GM06990 (cell line): ENCODE measurements at regions not wholly inside any gene's neighbourhood (a gene's known extent, or its start where the extent isn't known, plus 50 kb on each side); places are given as distances from the start of the nearest gene placed in this dataset.

Experiments
- DNase-seq: peaks from one replicate; pipeline ENCODE4 v3.0.0-alpha.2; 2011; ENCODE audit not compliant: insufficient read length; ENCODE audit errors: extremely low read depth
- H3K27me3 ChIP-seq: replicated peaks from 2 replicates; pipeline ENCODE4 v1.6.0; 2011; ENCODE audit warnings: low read length; ENCODE audit not compliant: control insufficient read depth, insufficient read depth
- H3K36me3 ChIP-seq: 2 replicates; pipeline ENCODE4 v1.5.1; 2011; ENCODE audit warnings: low read length; ENCODE audit not compliant: control insufficient read depth, insufficient read depth
- H3K4me3 ChIP-seq: replicated peaks from 2 replicates; pipeline ENCODE4 v1.5.1; 2011; ENCODE audit warnings: low read depth, mild to moderate bottlenecking, control low read depth, low read length
- TF ChIP-seq, protein P1 (sequence below): IDR thresholded peaks from 2 replicates; pipeline ENCODE4 v1.5.1; 2011; ENCODE audit warnings: low read length, control low read depth, mild to moderate bottlenecking, inconsistent platforms; ENCODE audit not compliant: insufficient read depth, poor library complexity, severe bottlenecking

- Histone ChIP-seq H3K4me3 (no peak overlapping the region), H3K36me3 (no peaks in the 10 kb centered on the region), H3K27me3 (no peaks in the 10 kb centered on the region)
- no peak for DNase-seq
- TF ChIP-seq, protein P1, sequence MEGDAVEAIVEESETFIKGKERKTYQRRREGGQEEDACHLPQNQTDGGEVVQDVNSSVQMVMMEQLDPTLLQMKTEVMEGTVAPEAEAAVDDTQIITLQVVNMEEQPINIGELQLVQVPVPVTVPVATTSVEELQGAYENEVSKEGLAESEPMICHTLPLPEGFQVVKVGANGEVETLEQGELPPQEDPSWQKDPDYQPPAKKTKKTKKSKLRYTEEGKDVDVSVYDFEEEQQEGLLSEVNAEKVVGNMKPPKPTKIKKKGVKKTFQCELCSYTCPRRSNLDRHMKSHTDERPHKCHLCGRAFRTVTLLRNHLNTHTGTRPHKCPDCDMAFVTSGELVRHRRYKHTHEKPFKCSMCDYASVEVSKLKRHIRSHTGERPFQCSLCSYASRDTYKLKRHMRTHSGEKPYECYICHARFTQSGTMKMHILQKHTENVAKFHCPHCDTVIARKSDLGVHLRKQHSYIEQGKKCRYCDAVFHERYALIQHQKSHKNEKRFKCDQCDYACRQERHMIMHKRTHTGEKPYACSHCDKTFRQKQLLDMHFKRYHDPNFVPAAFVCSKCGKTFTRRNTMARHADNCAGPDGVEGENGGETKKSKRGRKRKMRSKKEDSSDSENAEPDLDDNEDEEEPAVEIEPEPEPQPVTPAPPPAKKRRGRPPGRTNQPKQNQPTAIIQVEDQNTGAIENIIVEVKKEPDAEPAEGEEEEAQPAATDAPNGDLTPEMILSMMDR, result no peak
Observed at GRCh38 chr20:7656687-7657467, 283.4 kb downstream of the HAO1 start.

GRCh38 chr20:7657569-7657968, 282.7 kb downstream of the HAO1 start:
- TF ChIP-seq, protein P1, result no peak
- no peaks in the 10 kb centered on the region for H3K27me3 ChIP-seq
- no peaks in the 10 kb centered on the region for H3K36me3 ChIP-seq
- no peak overlapping the region for H3K4me3 ChIP-seq
- DNase-seq, result no peak

- no peak for DNase-seq
- Histone ChIP-seq H3K36me3 (no peaks in the 10 kb centered on the region), H3K27me3 (no peaks in the 10 kb centered on the region), H3K4me3 (no peak overlapping the region)
- TF ChIP-seq, protein P1, result no peak
Observed at GRCh38 chr20:7660165-7660564, 280.1 kb downstream of the HAO1 start.

DNA sequence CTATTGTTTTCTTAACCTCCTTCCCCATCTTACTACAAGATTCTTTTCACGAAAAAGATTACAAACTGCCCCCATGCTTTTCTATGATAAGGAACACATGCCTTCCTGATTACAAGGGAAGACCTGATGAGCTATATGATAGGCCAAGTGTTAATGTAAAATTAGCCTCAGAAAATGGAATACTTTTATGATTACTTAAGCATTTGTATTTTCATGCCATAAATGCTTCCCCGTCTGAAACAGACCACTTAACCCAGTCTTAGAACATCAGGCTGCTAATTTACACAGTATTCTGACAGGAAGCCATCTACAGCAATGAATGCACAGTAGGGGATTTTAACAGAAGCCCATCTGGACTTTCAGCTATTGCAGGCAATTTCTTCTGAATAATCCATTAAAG, 274.9 kb downstream of the HAO1 start:
- H3K27me3 ChIP-seq, result no peaks in the 10 kb centered on the region
- TF ChIP-seq, protein P1, result no peak
- H3K36me3 ChIP-seq, result no peaks in the 10 kb centered on the region
- no peak for DNase-seq
- no peak overlapping the region for H3K4me3 ChIP-seq

DNA sequence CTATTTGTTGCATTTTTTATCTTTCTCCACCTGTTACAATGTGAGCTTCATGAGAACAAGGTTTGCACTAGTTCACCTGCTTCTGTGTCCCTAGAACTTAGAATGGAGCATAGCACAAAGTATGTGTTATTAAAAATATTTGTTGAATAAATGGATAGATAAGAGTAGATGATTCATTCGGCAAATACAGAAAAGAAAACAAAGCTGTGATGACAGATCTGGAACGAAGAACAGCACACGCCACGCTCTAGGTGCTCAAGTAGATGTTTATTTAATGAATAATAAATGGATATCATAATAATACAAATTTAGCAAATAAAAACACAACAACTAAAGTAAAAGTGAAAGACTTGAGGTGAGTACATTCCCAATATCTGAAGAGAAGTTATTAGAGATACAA, 273.1 kb downstream of the HAO1 start:
- Histone ChIP-seq H3K36me3 (no peaks in the 10 kb centered on the region), H3K4me3 (no peak overlapping the region), H3K27me3 (no peaks in the 10 kb centered on the region)
- no peak for DNase-seq
- TF ChIP-seq, protein P1, result no peak

DNA sequence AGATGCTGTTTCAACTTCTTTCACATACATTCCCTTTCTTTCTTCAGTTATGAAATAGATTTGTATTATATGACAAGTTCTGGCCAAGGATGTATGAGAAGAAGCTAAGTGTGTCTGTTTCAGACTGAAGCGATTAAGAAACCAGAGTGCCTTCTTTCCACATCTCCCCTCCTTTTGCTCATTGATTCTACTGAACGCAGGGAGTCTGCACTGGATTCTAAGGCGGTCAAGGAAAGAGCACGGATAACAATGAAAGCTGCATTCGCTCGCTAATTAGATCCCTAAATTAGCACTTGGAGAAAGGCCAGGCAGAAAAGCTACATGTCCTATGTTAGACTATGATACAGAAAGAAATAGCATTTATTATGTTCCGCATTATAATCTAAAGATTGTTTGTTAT, 267.7 kb downstream of the HAO1 start:
- TF ChIP-seq, protein P1, result no peak
- Histone ChIP-seq H3K27me3 (no peaks in the 10 kb centered on the region), H3K4me3 (no peak overlapping the region), H3K36me3 (no peaks in the 10 kb centered on the region)
- no peak for DNase-seq
